VCaP (cell line): ENCODE measurements at regions not wholly inside any gene's neighbourhood (a gene's known extent, or its start where the extent isn't known, plus 50 kb on each side); places are given as distances from the start of the nearest gene placed in this dataset.
"Not testable (repeated sequence)": the region's sequence is repeated elsewhere in the genome, so short reads cannot be mapped to it uniquely, and the experiment has no call there.

Source experiments
- H3K27ac ChIP-seq: fragments of 450-650 bp; 2 replicates; pipeline ENCODE4 v1.5.1; 2017
- CTCF ChIP-seq: fragments of 450-650 bp; conservative IDR thresholded peaks from 2 replicates; pipeline ENCODE4 v1.5.1; 2017; ENCODE audit warnings: mild to moderate bottlenecking, moderate library complexity

- TF ChIP-seq CTCF = no peak
- no peak overlapping the region for H3K27ac ChIP-seq
These were observed 260.0 kb downstream of the SI start for GRCh38 chr3:164818318-164818717.

- no peak for TF ChIP-seq CTCF
These were observed 264.2 kb downstream of the SI start for GRCh38 chr3:164814106-164814505.

GRCh38 chr3:164812042-164812441 lies 266.3 kb downstream of the SI start:
- H3K27ac ChIP-seq = no peak overlapping the region
- no peak for TF ChIP-seq CTCF

More at GRCh38 chr3:164814106-164814505, 264.2 kb downstream of the SI start:
- no peak overlapping the region for H3K27ac ChIP-seq

- H3K27ac ChIP-seq = no peak overlapping the region
- TF ChIP-seq CTCF = peak; percentile 67
These were observed 272.1 kb downstream of the SI start for GRCh38 chr3:164806188-164806587.

- TF ChIP-seq CTCF = no peak
- no peak overlapping the region for H3K27ac ChIP-seq
These were observed 284.2 kb downstream of the SI start for GRCh38 chr3:164794099-164794498.

GRCh38 chr3:164791263-164791662 lies 287.0 kb downstream of the SI start:
- H3K27ac ChIP-seq = no peak overlapping the region
- TF ChIP-seq CTCF = no peak

GRCh38 chr3:164784407-164784806 lies 293.9 kb downstream of the SI start:
- not testable (repeated sequence) for H3K27ac ChIP-seq

GRCh38 chr3:164781755-164782154 lies 296.5 kb downstream of the SI start:
- no peak for TF ChIP-seq CTCF
- no peak overlapping the region for H3K27ac ChIP-seq
